GM12801 (cell line): ENCODE measurements at regions not wholly inside any gene's neighbourhood (a gene's known extent, or its start where the extent isn't known, plus 50 kb on each side); places are given as distances from the start of the nearest gene placed in this dataset.

Experiments used
- CTCF ChIP-seq: IDR thresholded peaks from one replicate; pipeline ENCODE4 v1.5.1; 2011; ENCODE audit warnings: control low read depth; ENCODE audit not compliant: insufficient read length; ENCODE audit errors: extremely low read depth

DNA sequence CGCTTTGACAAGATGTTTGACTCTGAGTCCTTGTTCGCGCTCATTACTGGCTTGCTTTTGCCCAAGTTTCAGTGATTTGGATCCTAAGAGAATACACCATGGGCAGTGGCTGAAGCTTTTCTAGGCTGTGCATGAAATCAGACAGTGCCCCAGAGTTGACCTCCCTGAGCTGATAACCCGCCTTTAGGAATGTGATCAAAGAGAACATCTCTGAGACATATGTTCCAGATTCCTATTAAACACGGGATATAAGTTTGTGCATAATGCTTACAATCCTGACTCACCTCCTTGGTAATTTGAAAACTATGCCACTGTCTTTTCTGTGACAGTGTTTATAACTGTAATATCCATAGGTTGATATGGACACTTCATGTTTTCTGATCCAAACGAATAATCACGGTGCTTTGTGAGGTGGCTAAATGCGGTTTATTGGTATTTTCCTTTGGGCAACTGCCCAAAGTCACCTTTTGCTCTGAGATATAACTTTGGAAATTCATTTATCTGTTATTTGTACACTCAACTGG is 732.9 kb downstream of the MTRR start:
- no peak for TF ChIP-seq CTCF

DNA sequence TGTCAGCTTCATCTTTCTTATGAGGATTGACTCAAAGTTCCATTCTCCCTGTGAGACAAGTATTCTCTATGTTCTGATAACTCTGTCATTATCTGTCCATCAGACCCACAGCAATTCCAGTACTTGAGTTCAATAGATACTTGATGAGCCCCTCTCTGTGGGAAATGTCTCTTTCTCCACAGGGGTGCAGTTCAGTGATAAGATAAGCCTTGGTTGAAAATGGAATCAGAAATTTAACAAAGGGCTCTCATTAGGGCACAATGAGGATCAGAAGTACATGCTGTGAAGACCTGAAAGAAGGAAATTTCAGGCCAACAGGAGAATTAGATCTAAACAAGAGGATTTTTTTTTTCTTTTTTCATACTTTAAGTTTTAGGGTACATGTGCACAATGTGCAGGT is 737.3 kb downstream of the MTRR start:
- TF ChIP-seq CTCF: no peak

- TF ChIP-seq CTCF: no peak
Measured at GRCh38 chr5:8611067-8611466, 742.1 kb downstream of the MTRR start.

GRCh38 chr5:8613078-8613685 is 744.2 kb downstream of the MTRR start:
- TF ChIP-seq CTCF: no peak

GRCh38 chr5:8615142-8615858 is 746.4 kb downstream of the MTRR start:
- TF ChIP-seq CTCF: no peak

- TF ChIP-seq CTCF: no peak
Measured at GRCh38 chr5:8628521-8628920, 759.6 kb downstream of the MTRR start.

GRCh38 chr5:8633259-8633658 is 764.3 kb downstream of the MTRR start:
- TF ChIP-seq CTCF: no peak
